H9 (cell line): ENCODE measurements at regions not wholly inside any gene's neighbourhood (a gene's known extent, or its start where the extent isn't known, plus 50 kb on each side); places are given as distances from the start of the nearest gene placed in this dataset.

Source experiments
- DNase-seq: peaks from one replicate; pipeline ENCODE4 v3.0.0-alpha.2; 2017
- H2AFZ ChIP-seq: one replicate; pipeline ENCODE4 v1.6.1; 2013; ENCODE audit warnings: mild to moderate bottlenecking, low read length, control low read depth, moderate library complexity
- H2AK5ac ChIP-seq: 2 replicates; pipeline ENCODE4 v1.6.1; 2013; ENCODE audit warnings: low read length, control low read depth, mixed read lengths; ENCODE audit not compliant: insufficient read length
- H2BK120ac ChIP-seq: one replicate; pipeline ENCODE4 v1.6.1; 2013; ENCODE audit warnings: low read depth, mild to moderate bottlenecking, low read length, control low read depth, inconsistent platforms; ENCODE audit not compliant: poor library complexity, severe bottlenecking
- H2BK12ac ChIP-seq: 2 replicates; pipeline ENCODE4 v1.6.1; 2013; ENCODE audit warnings: low read length, control low read depth, mixed read lengths, low read depth; ENCODE audit not compliant: insufficient read length
- H2BK15ac ChIP-seq: 2 replicates; pipeline ENCODE4 v1.6.1; 2013; ENCODE audit warnings: low read depth, low read length, control low read depth
- H2BK20ac ChIP-seq: one replicate; pipeline ENCODE4 v1.6.1; 2013; ENCODE audit warnings: low read depth, mild to moderate bottlenecking, low read length, control low read depth, inconsistent platforms; ENCODE audit not compliant: poor library complexity, severe bottlenecking
- H2BK5ac ChIP-seq: 2 replicates; pipeline ENCODE4 v1.6.1; 2013; ENCODE audit warnings: low read length, control low read depth, mixed read lengths; ENCODE audit not compliant: insufficient read length
- H3K14ac ChIP-seq: 2 replicates; pipeline ENCODE4 v1.6.1; 2013; ENCODE audit warnings: low read length, control low read depth; ENCODE audit not compliant: insufficient read depth
- H3K18ac ChIP-seq: 2 replicates; pipeline ENCODE4 v1.6.1; 2013; ENCODE audit warnings: low read depth, mild to moderate bottlenecking, mixed read lengths, low read length, control low read depth; ENCODE audit not compliant: insufficient read length
- H3K23ac ChIP-seq: 2 replicates; pipeline ENCODE4 v1.6.1; 2013; ENCODE audit warnings: low read length, control low read depth, mixed read lengths, low read depth; ENCODE audit not compliant: insufficient read length
- H3K23me2 ChIP-seq: 2 replicates; pipeline ENCODE4 v1.6.1; 2013; ENCODE audit warnings: low read depth, mild to moderate bottlenecking, mixed read lengths, low read length, control low read depth; ENCODE audit not compliant: insufficient read length, poor library complexity, severe bottlenecking
- H3K27ac ChIP-seq: 2 replicates; pipeline ENCODE4 v1.5.1; 2013; ENCODE audit warnings: low read length, control low read depth, mixed read lengths, low read depth; ENCODE audit not compliant: insufficient read length
- H3K27me3 ChIP-seq: 2 replicates; pipeline ENCODE4 v1.6.1; 2013; ENCODE audit warnings: low read length, control low read depth, inconsistent platforms; ENCODE audit not compliant: insufficient read depth
- H3K4ac ChIP-seq: 2 replicates; pipeline ENCODE4 v1.6.1; 2013; ENCODE audit warnings: low read depth, mild to moderate bottlenecking, control low read depth, inconsistent platforms, low read length, moderate library complexity
- H3K4me1 ChIP-seq: 2 replicates; pipeline ENCODE4 v1.6.1; 2013; ENCODE audit warnings: low read length, control low read depth, inconsistent platforms; ENCODE audit not compliant: insufficient read depth
- H3K4me2 ChIP-seq: 2 replicates; pipeline ENCODE4 v1.6.1; 2013; ENCODE audit warnings: low read length, control low read depth, mixed read lengths; ENCODE audit not compliant: insufficient read length, insufficient read depth
- H3K56ac ChIP-seq: 2 replicates; pipeline ENCODE4 v1.6.1; 2013; ENCODE audit warnings: low read depth, mild to moderate bottlenecking, mixed read lengths, low read length, control low read depth; ENCODE audit not compliant: insufficient read length
- H3K79me1 ChIP-seq: 2 replicates; pipeline ENCODE4 v1.6.1; 2013; ENCODE audit warnings: low read depth, mild to moderate bottlenecking, moderate library complexity, low read length, control low read depth, inconsistent platforms; ENCODE audit not compliant: insufficient read depth, poor library complexity, severe bottlenecking
- H3K79me2 ChIP-seq: 2 replicates; pipeline ENCODE4 v1.6.1; 2013; ENCODE audit warnings: low read length, control low read depth, inconsistent platforms; ENCODE audit not compliant: insufficient read depth
- H3K9ac ChIP-seq: 2 replicates; pipeline ENCODE4 v1.6.1; 2013; ENCODE audit warnings: low read length, control low read depth, mixed read lengths; ENCODE audit not compliant: insufficient read length; ENCODE audit errors: extremely low read depth
- H3K9me3 ChIP-seq: one replicate; pipeline ENCODE4 v1.6.1; 2013; ENCODE audit warnings: low read depth, low read length, inconsistent platforms; ENCODE audit not compliant: control insufficient read depth
- H3T11ph ChIP-seq: one replicate; pipeline ENCODE4 v1.6.1; 2013; ENCODE audit warnings: mild to moderate bottlenecking, low read length, control low read depth, inconsistent platforms
- H4K20me1 ChIP-seq: one replicate; pipeline ENCODE4 v1.6.1; 2013; ENCODE audit not compliant: control insufficient read depth, insufficient read length, insufficient read depth
- H4K5ac ChIP-seq: 2 replicates; pipeline ENCODE4 v1.6.1; 2013; ENCODE audit warnings: low read depth, mild to moderate bottlenecking, mixed read lengths, low read length, control low read depth; ENCODE audit not compliant: insufficient read length
- H4K8ac ChIP-seq: replicated peaks from 2 replicates; pipeline ENCODE4 v1.6.1; 2013; ENCODE audit warnings: low read length, control low read depth, mixed read lengths, low read depth; ENCODE audit not compliant: insufficient read length
- H4K91ac ChIP-seq: 2 replicates; pipeline ENCODE4 v1.6.1; 2013; ENCODE audit warnings: low read depth, mild to moderate bottlenecking, moderate library complexity, mixed read lengths, low read length, control low read depth; ENCODE audit not compliant: insufficient read length
- H3K27ac Mint-ChIP-seq, 3 experiments: 2 replicates in 2 of 3; 3 replicates in 1 of 3; pipeline ENCODE4 v1.8.0; 2020 to 2021; ENCODE audit warnings: mixed read lengths in 3 of 3, mild to moderate bottlenecking in 1 of 3, moderate library complexity in 1 of 3
- H3K27me3 Mint-ChIP-seq: 2 replicates; pipeline ENCODE4 v1.8.0; 2021; ENCODE audit warnings: low read depth, mild to moderate bottlenecking, moderate library complexity, mixed read lengths
- H3K36me3 Mint-ChIP-seq, 3 experiments: 2 replicates in 2 of 3; 3 replicates in 1 of 3; pipeline ENCODE4 v1.8.0; 2020 to 2021; ENCODE audit warnings: low read depth in 3 of 3, mixed read lengths in 3 of 3; ENCODE audit not compliant: insufficient read depth in 1 of 3
- H3K4me1 Mint-ChIP-seq, 2 experiments: 2 replicates each; pipeline ENCODE4 v1.8.0; 2020; ENCODE audit warnings: mixed read lengths in 2 of 2
- H3K4me3 Mint-ChIP-seq, 2 experiments: 2 replicates in 1 of 2; 3 replicates in 1 of 2; pipeline ENCODE4 v1.8.0; 2020 to 2021; ENCODE audit warnings: mild to moderate bottlenecking in 2 of 2, mixed read lengths in 2 of 2, moderate library complexity in 1 of 2
- H3K9me3 Mint-ChIP-seq, 2 experiments: 2 replicates in 1 of 2; 3 replicates in 1 of 2; pipeline ENCODE4 v1.8.0; 2020; ENCODE audit warnings: mild to moderate bottlenecking in 2 of 2, mixed read lengths in 2 of 2, moderate library complexity in 1 of 2
- CTCF ChIP-seq: fragments of 200-600 bp; sonication (generic); conservative IDR thresholded peaks from 3 replicates; pipeline ENCODE4 v1.8.0; 2021; ENCODE audit warnings: antibody characterized with exemption, mild to moderate bottlenecking
- WGBS: extraction: QIAGEN DNeasy Blood & Tissue Kit; methylation state at CpG from one replicate; pipeline ENCODE4 v1.1.7; 2013; ENCODE audit warnings: missing lambda C conversion rate, low lambda C conversion rate, mixed read lengths; ENCODE audit not compliant: insufficient read length; ENCODE audit errors: extremely low coverage; 5-methylcytosine and 5-hydroxymethylcytosine counted together

GRCh38 chr13:29937379-29937778, 87.0 kb upstream of the UBL3 start:
- Histone ChIP-seq H3K18ac (no peak overlapping the region), H3K23me2 (no peaks in the 10 kb centered on the region), H3K9me3 (no peaks in the 10 kb centered on the region), H3K9ac (no peak overlapping the region), H2AFZ (no peak overlapping the region), H3K14ac (no peak overlapping the region), H2BK20ac (no peak overlapping the region), H2BK12ac (no peak overlapping the region), H3K4me1 (peaks cover 7% of the 10 kb centered on the region; the same call in 1 of the 2 replicates), H3K79me1 (no peaks in the 10 kb centered on the region), H2BK15ac (no peak overlapping the region), H3K79me2 (no peaks in the 10 kb centered on the region), H2AK5ac (no peak overlapping the region), H4K20me1 (no peaks in the 10 kb centered on the region), H3K4me2 (no peak overlapping the region), H2BK5ac (no peak overlapping the region), H3K23ac (no peak overlapping the region), H2BK120ac (no peak overlapping the region), H3K4ac (no peak overlapping the region), H3T11ph (no peak overlapping the region), H4K91ac (no peak overlapping the region), H4K5ac (no peak overlapping the region), H3K27me3 (peaks cover 3% of the 10 kb centered on the region; the same call in 1 of the 2 replicates), H3K56ac (no peak overlapping the region), H3K27ac (no peak overlapping the region), H4K8ac (no peak overlapping the region)
- no peak for TF ChIP-seq CTCF
- Mint-ChIP-seq H3K4me3 (no peak overlapping the region), H3K27me3 (peaks cover 48% of the 10 kb centered on the region), H3K9me3 (no peaks in the 10 kb centered on the region; a peak in 1 of 5 replicates), H3K4me1 (peaks cover 67 to 69% of the 10 kb centered on the region in 2 experiments), H3K36me3 (no peaks in the 10 kb centered on the region), H3K27ac (no peak overlapping the region)
- no CpG with 5 or more reads among the region's 12 CpGs for WGBS
- no peak for DNase-seq
